ENCODE measurements at regions not wholly inside any gene's neighbourhood (a gene's known extent, or its start where the extent isn't known, plus 50 kb on each side); places are given as distances from the start of the nearest gene placed in this dataset.
A peak's percentile ranks its signal among the peaks of the same experiment; 100 is the strongest.

DNA sequence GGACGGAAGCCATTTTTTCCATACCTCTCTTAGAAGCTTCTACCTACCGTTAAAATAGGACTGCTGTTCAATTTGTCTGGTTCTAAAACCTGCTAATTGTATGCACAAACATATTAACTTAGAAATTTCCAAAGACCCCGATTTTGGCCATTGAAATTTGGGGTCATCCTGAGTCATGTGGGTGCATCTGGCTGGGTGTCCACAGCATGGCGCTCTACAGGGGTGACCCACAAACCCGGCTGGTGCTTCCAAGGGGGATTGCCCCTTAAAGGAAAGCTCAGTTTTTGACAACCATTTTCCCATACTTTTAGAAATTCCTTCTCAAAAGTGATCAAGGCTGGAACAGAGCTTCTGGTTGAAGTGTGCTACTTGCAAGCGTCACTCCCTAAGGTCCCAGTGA lies 83.9 kb upstream of the EIF5 start:
- Histone ChIP-seq H3K36me3 (no peaks in the 10 kb centered on the region), H3K27ac (no peak overlapping the region), H3K9me3 (ENCODE audit: severe bottlenecking) (peaks cover 5% of the 10 kb centered on the region), H3K27me3 (ENCODE audit: insufficient read depth, low read depth, severe bottlenecking) (no peaks in the 10 kb centered on the region), H3K4me3 (ENCODE audit: low read depth, low read length) (no peak overlapping the region)
- TF ChIP-seq, protein P1, sequence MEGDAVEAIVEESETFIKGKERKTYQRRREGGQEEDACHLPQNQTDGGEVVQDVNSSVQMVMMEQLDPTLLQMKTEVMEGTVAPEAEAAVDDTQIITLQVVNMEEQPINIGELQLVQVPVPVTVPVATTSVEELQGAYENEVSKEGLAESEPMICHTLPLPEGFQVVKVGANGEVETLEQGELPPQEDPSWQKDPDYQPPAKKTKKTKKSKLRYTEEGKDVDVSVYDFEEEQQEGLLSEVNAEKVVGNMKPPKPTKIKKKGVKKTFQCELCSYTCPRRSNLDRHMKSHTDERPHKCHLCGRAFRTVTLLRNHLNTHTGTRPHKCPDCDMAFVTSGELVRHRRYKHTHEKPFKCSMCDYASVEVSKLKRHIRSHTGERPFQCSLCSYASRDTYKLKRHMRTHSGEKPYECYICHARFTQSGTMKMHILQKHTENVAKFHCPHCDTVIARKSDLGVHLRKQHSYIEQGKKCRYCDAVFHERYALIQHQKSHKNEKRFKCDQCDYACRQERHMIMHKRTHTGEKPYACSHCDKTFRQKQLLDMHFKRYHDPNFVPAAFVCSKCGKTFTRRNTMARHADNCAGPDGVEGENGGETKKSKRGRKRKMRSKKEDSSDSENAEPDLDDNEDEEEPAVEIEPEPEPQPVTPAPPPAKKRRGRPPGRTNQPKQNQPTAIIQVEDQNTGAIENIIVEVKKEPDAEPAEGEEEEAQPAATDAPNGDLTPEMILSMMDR (IDR thresholded peaks at IDR 0.05; ENCODE audit: low read depth, low read length): 0 out of 2 replicates have a peak, but pooled peaks have one; percentile 22
- DNase-seq: no peak

DNA sequence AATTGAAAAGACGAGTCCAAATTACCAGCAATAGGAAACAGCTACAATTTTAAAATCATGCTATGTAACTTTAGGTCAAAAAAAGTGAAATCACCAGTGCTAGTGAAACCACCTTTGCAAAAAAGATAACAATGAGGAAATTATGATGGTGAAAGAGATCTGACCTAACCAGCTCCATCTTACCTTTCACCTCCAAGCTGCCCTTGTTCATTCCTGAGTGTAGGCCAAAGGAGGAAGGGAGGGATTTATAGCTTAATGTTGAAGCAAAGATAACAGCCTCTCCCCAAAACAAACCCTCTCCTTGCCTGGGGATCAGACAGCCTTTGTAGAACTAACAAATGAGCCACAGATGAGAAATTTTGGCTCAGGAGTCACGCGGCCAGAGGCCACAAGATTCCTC lies 83.2 kb upstream of the EIF5 start:
- H3K27ac ChIP-seq: no peak overlapping the region
- H3K4me3 ChIP-seq (ENCODE audit: low read depth, low read length): no peak overlapping the region
- TF ChIP-seq, protein P1 (IDR thresholded peaks at IDR 0.05; ENCODE audit: low read depth, low read length): no peak
- peaks cover 5% of the 10 kb centered on the region for H3K9me3 ChIP-seq (ENCODE audit: severe bottlenecking)
- H3K36me3 ChIP-seq: no peaks in the 10 kb centered on the region
- no peaks in the 10 kb centered on the region for H3K27me3 ChIP-seq (ENCODE audit: insufficient read depth, low read depth, severe bottlenecking)
- no peak for DNase-seq

DNA sequence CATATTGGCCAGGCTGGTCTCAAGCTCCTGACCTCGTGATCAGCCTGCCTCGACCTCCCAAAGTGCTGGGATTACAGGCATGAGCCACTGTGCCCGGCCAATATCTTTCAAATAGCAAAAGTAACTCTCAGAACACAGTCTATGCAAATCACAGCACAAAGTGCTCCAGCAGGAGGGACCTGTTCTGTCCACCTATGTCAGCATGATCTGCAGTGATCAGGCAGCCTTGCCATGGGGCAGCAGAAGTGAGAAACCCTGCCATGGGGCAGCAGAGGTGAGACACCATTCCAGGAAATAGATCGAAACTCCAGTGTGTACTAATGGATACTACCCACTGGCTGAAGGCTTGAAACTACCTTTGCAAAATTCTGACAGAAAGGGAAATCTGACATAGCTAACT lies 78.5 kb upstream of the EIF5 start:
- Histone ChIP-seq H3K27ac (no peak overlapping the region), H3K9me3 (ENCODE audit: severe bottlenecking) (peaks cover 5% of the 10 kb centered on the region), H3K27me3 (ENCODE audit: insufficient read depth, low read depth, severe bottlenecking) (no peaks in the 10 kb centered on the region), H3K4me3 (ENCODE audit: low read depth, low read length) (no peak overlapping the region), H3K36me3 (no peaks in the 10 kb centered on the region)
- TF ChIP-seq, protein P1 (IDR thresholded peaks at IDR 0.05; ENCODE audit: low read depth, low read length): no peak
- DNase-seq: no peak

DNA sequence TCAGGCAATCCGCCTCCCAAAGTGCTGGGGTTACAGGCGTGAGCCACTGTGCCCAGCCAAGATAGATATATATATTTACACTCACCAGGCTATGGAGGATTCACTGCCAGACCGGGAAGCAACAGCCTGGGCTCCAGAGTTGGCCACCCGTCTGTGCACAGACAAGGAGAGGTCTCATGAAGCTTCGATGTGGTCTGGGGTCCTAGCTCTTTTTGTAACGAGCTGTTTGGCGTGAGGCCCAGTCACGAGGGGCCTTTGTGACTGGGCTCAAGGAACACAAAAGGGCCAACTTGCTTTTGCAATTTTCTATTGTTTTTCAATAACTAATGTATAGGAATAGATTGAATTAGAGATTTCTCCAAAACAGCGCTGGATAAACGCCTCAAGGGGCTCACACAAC lies 77.6 kb upstream of the EIF5 start:
- H3K27ac ChIP-seq: no peak overlapping the region
- H3K9me3 ChIP-seq (ENCODE audit: severe bottlenecking): peaks cover 5% of the 10 kb centered on the region
- H3K4me3 ChIP-seq (ENCODE audit: low read depth, low read length): no peak overlapping the region

DNA sequence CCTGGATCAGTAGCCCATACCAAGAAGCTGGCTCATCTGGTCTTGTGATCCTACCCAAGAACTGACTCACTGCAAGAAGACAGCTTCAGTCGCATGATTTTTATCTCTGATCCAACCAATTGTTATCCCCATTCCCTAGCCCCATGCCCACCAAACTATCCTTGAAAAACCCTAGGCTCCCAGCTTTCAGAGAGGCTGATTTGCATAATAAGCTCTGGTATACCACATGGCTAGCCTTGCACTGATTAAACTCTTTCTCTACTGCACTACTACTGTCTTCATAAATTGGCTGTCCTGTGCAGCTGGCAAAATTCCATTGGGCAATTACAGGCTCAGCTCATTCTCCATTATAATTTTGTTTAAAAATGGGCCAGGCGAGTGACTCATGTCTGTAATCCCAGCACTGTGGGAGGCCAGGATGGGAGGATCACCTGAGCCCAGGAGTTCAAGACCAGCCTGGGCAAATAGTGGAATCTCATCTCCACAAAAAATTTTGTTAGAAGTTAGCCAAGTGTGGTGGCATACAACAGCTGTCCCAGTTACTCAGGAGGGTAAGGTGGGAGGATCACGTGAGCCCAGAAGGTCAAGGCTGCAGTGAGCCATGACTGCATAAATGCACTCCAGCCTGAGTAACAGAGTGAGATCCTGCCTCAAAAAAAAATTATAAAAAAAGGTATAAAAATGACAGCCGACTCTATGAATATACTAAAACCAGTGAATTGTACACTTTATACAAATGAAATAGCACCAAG lies 76.7 kb upstream of the EIF5 start:
- Histone ChIP-seq H3K27me3 (ENCODE audit: insufficient read depth, low read depth, severe bottlenecking) (no peaks in the 10 kb centered on the region), H3K9me3 (ENCODE audit: severe bottlenecking) (no peaks in the 10 kb centered on the region), H3K4me3 (ENCODE audit: low read depth, low read length) (no peak overlapping the region), H3K36me3 (no peaks in the 10 kb centered on the region), H3K27ac (no peak overlapping the region)
- TF ChIP-seq, protein P1 (IDR thresholded peaks at IDR 0.05; ENCODE audit: low read depth, low read length): no peak
- DNase-seq: no peak

More for the DNA sequence above, 77.6 kb upstream of the EIF5 start:
- Histone ChIP-seq H3K27me3 (ENCODE audit: insufficient read depth, low read depth, severe bottlenecking) (no peaks in the 10 kb centered on the region), H3K36me3 (no peaks in the 10 kb centered on the region)
- DNase-seq: no peak
- TF ChIP-seq, protein P1 (IDR thresholded peaks at IDR 0.05; ENCODE audit: low read depth, low read length): no peak

DNA sequence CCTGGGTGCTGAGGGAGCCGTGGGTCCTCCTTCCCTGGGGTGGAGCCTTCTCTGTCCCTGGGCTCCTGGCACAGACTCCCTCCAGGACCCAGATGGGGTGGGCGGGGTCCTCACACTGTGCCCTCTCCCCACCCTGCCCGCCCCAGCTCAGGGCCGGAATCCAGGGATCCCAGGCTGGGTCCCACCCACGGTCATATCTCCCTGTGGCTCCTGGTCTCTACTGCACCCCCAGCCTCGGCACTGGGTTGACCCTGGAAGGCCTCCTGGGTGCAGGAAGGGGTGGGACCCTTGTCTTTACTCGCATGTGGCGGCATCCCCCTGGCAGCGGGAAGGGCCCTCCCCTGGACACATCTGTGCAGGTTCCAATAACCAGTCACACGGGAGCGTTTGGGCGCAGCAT lies 75.8 kb upstream of the EIF5 start:
- Histone ChIP-seq H3K9me3 (ENCODE audit: severe bottlenecking) (no peaks in the 10 kb centered on the region), H3K36me3 (no peaks in the 10 kb centered on the region), H3K27me3 (ENCODE audit: insufficient read depth, low read depth, severe bottlenecking) (no peaks in the 10 kb centered on the region), H3K4me3 (ENCODE audit: low read depth, low read length) (no peak overlapping the region), H3K27ac (no peak overlapping the region)
- TF ChIP-seq, protein P1 (IDR thresholded peaks at IDR 0.05; ENCODE audit: low read depth, low read length): no peak
- DNase-seq: no peak

Measured in WERI-Rb-1 (cell line).